Transverse colon (tissue), 4 donors: ENCODE measurements at regions not wholly inside any gene's neighbourhood (a gene's known extent, or its start where the extent isn't known, plus 50 kb on each side); places are given as distances from the start of the nearest gene placed in this dataset.

Experiments used
- DNase-seq: peaks from one replicate; pipeline ENCODE4 v3.0.0-alpha.2; 2019
- H3K27ac ChIP-seq, 4 donors: fragments of 200-600 bp; sonication (generic); 2 replicates each; pipeline ENCODE4 v1.5.1; 2016 to 2018; ENCODE audit warnings: inconsistent platforms in 4 of 4
- H3K27me3 ChIP-seq: fragments of 200-600 bp; sonication (generic); 2 replicates; pipeline ENCODE4 v1.5.1; 2017; ENCODE audit warnings: inconsistent platforms
- H3K36me3 ChIP-seq, 4 donors: fragments of 200-600 bp; sonication (generic); 2 replicates each; pipeline ENCODE4 v1.5.1; 2017 to 2019; ENCODE audit warnings: inconsistent platforms in 4 of 4
- H3K4me1 ChIP-seq, 4 donors: fragments of 200-600 bp; sonication (generic); 2 replicates each; pipeline ENCODE4 v1.5.1; 2017 to 2020; ENCODE audit warnings: inconsistent platforms in 4 of 4
- H3K4me3 ChIP-seq, 4 donors: fragments of 200-600 bp; sonication (generic); 1 replicate in 1 of 4; 2 replicates in 3 of 4; pipeline versions ENCODE4 v1.5.1 to v1.6.1; 2017 to 2019; ENCODE audit warnings: inconsistent platforms in 4 of 4
- H3K9me3 ChIP-seq, 2 donors: fragments of 200-600 bp; sonication (generic); 2 replicates each; pipeline ENCODE4 v1.5.1; 2017 to 2019; ENCODE audit warnings: inconsistent platforms in 2 of 2
- CTCF ChIP-seq, 5 experiments: fragments of 200-600 bp in 3 of 5; fragments of 450-650 bp in 2 of 5; sonication (generic) in 3 of 5; IDR thresholded peaks; 1 replicate in 2 of 5; 2 replicates in 3 of 5; pipeline ENCODE4 v1.5.1; 2016 to 2017; ENCODE audit warnings: antibody characterized with exemption in 5 of 5, inconsistent platforms in 3 of 5, mild to moderate bottlenecking in 2 of 5, moderate library complexity in 1 of 5
- EP300 ChIP-seq: sonication (generic); formaldehyde crosslinking; IDR thresholded peaks from one replicate; pipeline ENCODE4 v1.6.1; 2017; ENCODE audit warnings: antibody characterized with exemption, low read depth
- POLR2A ChIP-seq: fragments of 450-650 bp; IDR thresholded peaks from one replicate; pipeline ENCODE4 v1.6.1; 2016; ENCODE audit warnings: antibody characterized with exemption, mild to moderate bottlenecking, moderate library complexity
- POLR2AphosphoS5 ChIP-seq, 3 donors: sonication (generic); formaldehyde crosslinking; IDR thresholded peaks; one replicate each; pipeline ENCODE4 v1.6.1; 2016; ENCODE audit warnings: antibody characterized with exemption in 3 of 3
- WGBS, 2 donors: methylation state at CpG; one replicate each; pipeline ENCODE4 v1.1.5; 2018; ENCODE audit warnings: low coverage in 1 of 2; 5-methylcytosine and 5-hydroxymethylcytosine counted together
- in situ Hi-C, 4 donors: fragments of 200-750 bp; cut with MboI; loops; one replicate each; pipeline versions ENCODE4 v1.15.0 to v1.15.1; 2017; ENCODE audit warnings: low sequenced_read_pairs in 3 of 4, low pct_ligation_motif_present in 1 of 4, low pct_unique_long_range_greater_than_20kb in 1 of 4
- intact Hi-C: fragments of 100-400 bp; cut with DNase I; formaldehyde crosslinking; loops from one replicate; pipeline ENCODE4 v1.15.1; 2023; ENCODE audit warnings: low total_unique reads

GRCh38 chr5:116640236-116640635 lies 65.6 kb upstream of the SEMA6A start:
- Histone ChIP-seq H3K4me1 (no peaks in the 10 kb centered on the region), H3K27ac (no peak overlapping the region), H3K27me3 (no peaks in the 10 kb centered on the region), H3K4me3 (no peak overlapping the region), H3K36me3 (no peaks in the 10 kb centered on the region), H3K9me3 (no peaks in the 10 kb centered on the region)
- DNase-seq, result no peak
- TF ChIP-seq EP300 (no peak), POLR2A (no peak), CTCF (IDR thresholded peaks at IDR 0.05) (no peak), POLR2AphosphoS5 (IDR thresholded peaks at IDR 0.05) (no peak)
- in situ Hi-C loops, result no loop called here
- intact Hi-C loops, result no loop called here

GRCh38 chr5:116637149-116637740 lies 62.6 kb upstream of the SEMA6A start:
- no peaks in the 10 kb centered on the region for H3K9me3 ChIP-seq
- no peaks in the 10 kb centered on the region for H3K27me3 ChIP-seq
- TF ChIP-seq POLR2A (no peak), POLR2AphosphoS5 (IDR thresholded peaks at IDR 0.05) (no peak), EP300 (no peak), CTCF (IDR thresholded peaks at IDR 0.05) (no peak)
- no peak for DNase-seq
- H3K4me3 ChIP-seq, result no peak overlapping the region
- no peak overlapping the region for H3K27ac ChIP-seq
- no peaks in the 10 kb centered on the region for H3K36me3 ChIP-seq
- WGBS, 2 donors, result 55 to 89% methylated on average over 3 to 4 of the region's 4 CpGs
- in situ Hi-C loops (no loop called here), intact Hi-C loops (no loop called here)
- no peaks in the 10 kb centered on the region for H3K4me1 ChIP-seq

- Histone ChIP-seq H3K36me3 (no peaks in the 10 kb centered on the region), H3K9me3 (no peaks in the 10 kb centered on the region), H3K27ac (no peak overlapping the region), H3K27me3 (no peaks in the 10 kb centered on the region), H3K4me3 (no peak overlapping the region), H3K4me1 (no peaks in the 10 kb centered on the region)
- intact Hi-C loops (no loop called here), in situ Hi-C loops (no loop called here)
- TF ChIP-seq POLR2A (no peak), CTCF (IDR thresholded peaks at IDR 0.05) (no peak), EP300 (no peak), POLR2AphosphoS5 (IDR thresholded peaks at IDR 0.05) (no peak)
- DNase-seq, result no peak
- WGBS, 2 donors, result 85 to 100% methylated on average over 3 to 4 of the region's 4 CpGs
Observed at GRCh38 chr5:116632890-116633289, 58.3 kb upstream of the SEMA6A start.

GRCh38 chr5:116631147-116631546 lies 56.5 kb upstream of the SEMA6A start:
- in situ Hi-C loops, result no loop called here
- Histone ChIP-seq H3K27ac (no peak overlapping the region), H3K4me3 (no peak overlapping the region), H3K27me3 (no peaks in the 10 kb centered on the region), H3K9me3 (no peaks in the 10 kb centered on the region), H3K36me3 (no peaks in the 10 kb centered on the region), H3K4me1 (no peaks in the 10 kb centered on the region)
- WGBS, 2 donors, result 79% methylated on average over 1 of the region's 1 CpG; no CpG with 5 or more reads in 1 of the 2 donors
- intact Hi-C loops, result no loop called here
- DNase-seq, result no peak
- no peak for TF ChIP-seq EP300
- no peak for TF ChIP-seq POLR2AphosphoS5 (IDR thresholded peaks at IDR 0.05)
- TF ChIP-seq POLR2A, result no peak
- no peak for TF ChIP-seq CTCF (IDR thresholded peaks at IDR 0.05)
